IMR-90 (cell line): ENCODE measurements at regions not wholly inside any gene's neighbourhood (a gene's known extent, or its start where the extent isn't known, plus 50 kb on each side); places are given as distances from the start of the nearest gene placed in this dataset.

Source experiments
- ATAC-seq: fragments of 200-7000 bp; cut with Tn5 transposase; 2 replicates; pipeline ENCODE4 v1.9.1; 2020; ENCODE audit warnings: low read depth, mild to moderate bottlenecking, moderate library complexity
- BruUV-seq: library from RNA; stranded (reverse); fragments of 400-500 nt; replicated peaks from 2 replicates; lab custom pipeline; 2021; lab: Mats Ljungman, UMichigan
- CTCF ChIA-PET: fragments of 300-600 bp; formaldehyde crosslinking; extraction: SDS; loops from one replicate; lab custom pipeline; 2021; ENCODE audit warnings: antibody characterized with exemption; lab: Yijun Ruan, JAX
- POLR2A ChIA-PET: fragments of 300-600 bp; sonication (Branson Sonifier 250); formaldehyde crosslinking; loops from one replicate; lab custom pipeline; 2022; ENCODE audit warnings: antibody characterized with exemption; ENCODE audit not compliant: unreplicated experiment; lab: Charles Lee
- DNase-seq: peaks from one replicate; pipeline ENCODE4 v3.0.0; 2013
- H2AFZ ChIP-seq: replicated peaks from 2 replicates; pipeline ENCODE3; 2013; ENCODE audit warnings: low read length, mild to moderate bottlenecking; ENCODE audit not compliant: poor library complexity
- H2AK5ac ChIP-seq: 2 replicates; pipeline ENCODE4 v1.6.1; 2013; ENCODE audit warnings: low read depth, low read length, inconsistent platforms
- H2AK9ac ChIP-seq: replicated peaks from 2 replicates; pipeline ENCODE3; 2013; ENCODE audit warnings: mild to moderate bottlenecking, low read depth, low read length, moderate library complexity; ENCODE audit not compliant: poor library complexity
- H2BK120ac ChIP-seq: 2 replicates; pipeline ENCODE4 v1.6.1; 2013; ENCODE audit warnings: low read depth, low read length, inconsistent platforms
- H2BK15ac ChIP-seq: 3 replicates; pipeline ENCODE4 v1.6.1; 2013; ENCODE audit warnings: low read depth, low read length, inconsistent platforms
- H2BK20ac ChIP-seq: 2 replicates; pipeline ENCODE4 v1.6.1; 2013; ENCODE audit warnings: low read depth, mild to moderate bottlenecking, inconsistent platforms, low read length, moderate library complexity
- H2BK5ac ChIP-seq: 2 replicates; pipeline ENCODE4 v1.6.1; 2013; ENCODE audit warnings: mild to moderate bottlenecking, low read depth, low read length, inconsistent platforms; ENCODE audit not compliant: poor library complexity, severe bottlenecking
- H3K14ac ChIP-seq: replicated peaks from 2 replicates; pipeline ENCODE4 v1.6.1; 2013; ENCODE audit warnings: low read depth, low read length, inconsistent platforms
- H3K18ac ChIP-seq: 2 replicates; pipeline ENCODE4 v1.6.1; 2013; ENCODE audit warnings: low read depth, low read length, control low read depth
- H3K23ac ChIP-seq: 2 replicates; pipeline ENCODE4 v1.6.1; 2013; ENCODE audit warnings: low read depth, low read length, inconsistent platforms
- H3K27ac ChIP-seq: 2 replicates; pipeline ENCODE4 v1.5.1; 2013; ENCODE audit warnings: mild to moderate bottlenecking, control low read depth, low read length; ENCODE audit not compliant: insufficient read depth
- H3K27me3 ChIP-seq: 2 replicates; pipeline ENCODE4 v1.6.1; 2013; ENCODE audit warnings: low read length; ENCODE audit not compliant: control insufficient read depth, insufficient read depth
- H3K36me3 ChIP-seq: 2 replicates; pipeline ENCODE4 v1.6.1; 2013; ENCODE audit warnings: low read length, mixed read lengths; ENCODE audit not compliant: control insufficient read depth, insufficient read depth
- H3K4ac ChIP-seq: 2 replicates; pipeline ENCODE4 v1.6.1; 2013; ENCODE audit warnings: low read depth, low read length, inconsistent platforms
- H3K4me1 ChIP-seq: 2 replicates; pipeline ENCODE4 v1.6.1; 2013; ENCODE audit warnings: low read length, mixed read lengths; ENCODE audit not compliant: control insufficient read depth, insufficient read depth
- H3K4me2 ChIP-seq: 2 replicates; pipeline ENCODE4 v1.6.1; 2013; ENCODE audit warnings: low read depth, mild to moderate bottlenecking, control low read depth, low read length, moderate library complexity
- H3K4me3 ChIP-seq: 2 replicates; pipeline ENCODE4 v1.5.1; 2013; ENCODE audit warnings: low read depth, mild to moderate bottlenecking, control low read depth, low read length, moderate library complexity; ENCODE audit not compliant: insufficient read depth
- H3K56ac ChIP-seq: 2 replicates; pipeline ENCODE4 v1.6.1; 2013; ENCODE audit warnings: low read length, inconsistent platforms; ENCODE audit not compliant: insufficient read depth; ENCODE audit errors: extremely low read depth
- H3K79me1 ChIP-seq, 2 experiments: 2 replicates each; pipeline ENCODE4 v1.6.1; 2013; ENCODE audit warnings: low read length in 2 of 2, inconsistent platforms in 1 of 2, low read depth in 1 of 2
- H3K9ac ChIP-seq: 2 replicates; pipeline ENCODE4 v1.6.1; 2013; ENCODE audit warnings: low read depth, low read length, control low read depth
- H3K9me1 ChIP-seq: 2 replicates; pipeline ENCODE4 v1.6.1; 2013; ENCODE audit warnings: low read length, inconsistent platforms; ENCODE audit not compliant: insufficient read depth
- H3K9me3 ChIP-seq: 2 replicates; pipeline ENCODE4 v1.6.1; 2013; ENCODE audit warnings: low read length; ENCODE audit not compliant: control insufficient read depth, insufficient read depth
- H4K20me1 ChIP-seq: 2 replicates; pipeline ENCODE4 v1.6.1; 2013; ENCODE audit warnings: low read length, inconsistent platforms; ENCODE audit not compliant: insufficient read depth
- H4K5ac ChIP-seq: 2 replicates; pipeline ENCODE4 v1.6.1; 2013; ENCODE audit warnings: mild to moderate bottlenecking, low read depth, low read length, control low read depth
- H4K8ac ChIP-seq, 2 experiments: 2 replicates each; pipeline ENCODE4 v1.6.1; 2013; ENCODE audit warnings: low read depth in 2 of 2, low read length in 2 of 2, control low read depth in 1 of 2, inconsistent platforms in 1 of 2
- H4K91ac ChIP-seq: 2 replicates; pipeline ENCODE4 v1.6.1; 2013; ENCODE audit warnings: low read depth, low read length, inconsistent platforms; ENCODE audit not compliant: insufficient read depth
- CTCF ChIP-seq: conservative IDR thresholded peaks from 2 replicates; pipeline ENCODE4 v1.5.1; 2012; ENCODE audit warnings: mild to moderate bottlenecking, low read depth, low read length, improper control_type of control experiment
- MAFK ChIP-seq: IDR thresholded peaks from 2 replicates; pipeline ENCODE4 v1.6.1; 2012; ENCODE audit warnings: low read depth, low read length, improper control_type of control experiment
- MXI1 ChIP-seq: IDR thresholded peaks from 2 replicates; pipeline ENCODE4 v1.6.1; 2012; ENCODE audit warnings: low read depth, mild to moderate bottlenecking, low read length, moderate library complexity, borderline replicate concordance
- POLR2A ChIP-seq: IDR thresholded peaks from 2 replicates; pipeline ENCODE4 v1.6.1; 2012; ENCODE audit warnings: mild to moderate bottlenecking, low read depth, low read length
- RCOR1 ChIP-seq: IDR thresholded peaks from 2 replicates; pipeline ENCODE4 v1.6.1; 2012; ENCODE audit warnings: mild to moderate bottlenecking, low read length, improper control_type of control experiment; ENCODE audit not compliant: insufficient replicate concordance
- WGBS, 2 experiments: methylation state at CpG; one replicate each; pipeline versions ENCODE4 v1.1.5 to v1.1.7; 2013; ENCODE audit warnings: missing lambda C conversion rate in 2 of 2; ENCODE audit not compliant: insufficient read length in 1 of 2; ENCODE audit errors: extremely low coverage in 2 of 2; 5-methylcytosine and 5-hydroxymethylcytosine counted together
- dilution Hi-C: fragments of 300-500 bp; cut with HindIII; formaldehyde crosslinking; loops from one replicate; pipeline ENCODE4 v1.14.3; 2018; ENCODE audit warnings: low sequenced_read_pairs; ENCODE audit not compliant: unreplicated experiment
- in situ Hi-C: fragments of 300-500 bp; cut with MboI; formaldehyde crosslinking; loops from 3 replicates; pipeline ENCODE4 v1.14.3; 2019; ENCODE audit warnings: low sequenced_read_pairs, inconsistent platforms, mixed read lengths
- intact Hi-C: fragments of 100-400 bp; cut with micrococcal nuclease; formaldehyde crosslinking; loops from 2 replicates; pipeline ENCODE4 v1.10.0; 2022

- H3K23ac ChIP-seq, result no peak overlapping the region
- H3K27ac ChIP-seq, result no peak overlapping the region
- H3K56ac ChIP-seq, result no peak overlapping the region
- H3K9me1 ChIP-seq, result no peaks in the 10 kb centered on the region
- H2BK15ac ChIP-seq, result no peak overlapping the region
- H2BK120ac ChIP-seq, result no peak overlapping the region
- in situ Hi-C loops (no loop called here), dilution Hi-C loops (no loop called here), intact Hi-C loops (no loop called here)
- H2AFZ ChIP-seq, result no peak overlapping the region
- H2AK9ac ChIP-seq, result no peak overlapping the region
- no peak overlapping the region for H3K4me2 ChIP-seq
- H3K4me3 ChIP-seq, result no peak overlapping the region
- no peaks in the 10 kb centered on the region for H3K9me3 ChIP-seq
- DNase-seq, result no peak
- ChIA-PET POLR2A (no interaction called here), CTCF (no interaction called here)
- no peak overlapping the region for H3K4ac ChIP-seq
- 0 out of 2 replicates have a peak overlapping the region, but pooled peaks have one; percentile 14 for H3K14ac ChIP-seq
- TF ChIP-seq MAFK, result no peak
- no peak for TF ChIP-seq CTCF
- no peak for TF ChIP-seq POLR2A
- TF ChIP-seq MXI1, result no peak
- no peak for TF ChIP-seq RCOR1
- H2BK20ac ChIP-seq, result no peak overlapping the region
- H3K9ac ChIP-seq, result no peak overlapping the region
- BruUV-seq, result no TSS peak
- H4K5ac ChIP-seq, result no peak overlapping the region
- ATAC-seq, result no peak
- no peaks in the 10 kb centered on the region for H3K79me1 ChIP-seq
- H3K36me3 ChIP-seq, result no peaks in the 10 kb centered on the region
- no peak overlapping the region for H3K18ac ChIP-seq
- WGBS, 2 experiments, result no CpG with 5 or more reads among the region's 1 CpG
- H3K27me3 ChIP-seq, result no peaks in the 10 kb centered on the region
- H4K8ac ChIP-seq, result no peak overlapping the region; a peak in 1 of 4 replicates
- no peak overlapping the region for H2AK5ac ChIP-seq
- H3K4me1 ChIP-seq, result 0 out of 2 replicates have a peak, but pooled peaks cover 1% of the 10 kb centered on the region
- H4K20me1 ChIP-seq, result no peaks in the 10 kb centered on the region
- H2BK5ac ChIP-seq, result no peak overlapping the region
- no peak overlapping the region for H4K91ac ChIP-seq
Measured at GRCh38 chr7:84339306-84339705, 144.7 kb upstream of the SEMA3A start.
